Liver (tissue), 8 donors: ENCODE measurements at regions not wholly inside any gene's neighbourhood (a gene's known extent, or its start where the extent isn't known, plus 50 kb on each side); places are given as distances from the start of the nearest gene placed in this dataset.

Experiments used
- DNase-seq: peaks from one replicate; pipeline ENCODE4 v3.0.0-alpha.2; 2017; ENCODE audit warnings: low spot score
- H3K27ac ChIP-seq, 2 donors: one replicate each; pipeline ENCODE4 v1.7.0; 2013; ENCODE audit warnings: inconsistent platforms in 2 of 2, low read length in 2 of 2, control low read depth in 1 of 2, low read depth in 1 of 2, mild to moderate bottlenecking in 1 of 2
- H3K27me3 ChIP-seq, 4 donors: one replicate each; pipeline versions ENCODE4 v1.6.1 to v1.7.0; 2013; ENCODE audit warnings: low read length in 3 of 4, inconsistent platforms in 1 of 4, mild to moderate bottlenecking in 1 of 4, moderate library complexity in 1 of 4; ENCODE audit not compliant: control insufficient read depth in 4 of 4, insufficient read depth in 4 of 4
- H3K36me3 ChIP-seq, 4 donors: one replicate each; pipeline versions ENCODE4 v1.6.1 to v1.7.0; 2013; ENCODE audit warnings: low read length in 3 of 4, mild to moderate bottlenecking in 3 of 4, low read depth in 1 of 4, moderate library complexity in 1 of 4; ENCODE audit not compliant: control insufficient read depth in 4 of 4, insufficient read depth in 3 of 4
- H3K4me1 ChIP-seq, 4 donors: one replicate each; pipeline versions ENCODE4 v1.6.1 to v1.7.0; 2013; ENCODE audit warnings: low read length in 3 of 4, mild to moderate bottlenecking in 3 of 4, moderate library complexity in 1 of 4; ENCODE audit not compliant: control insufficient read depth in 4 of 4, insufficient read depth in 4 of 4
- H3K4me3 ChIP-seq, 3 donors: one replicate each; pipeline versions ENCODE4 v1.6.1 to v1.7.0; 2013; ENCODE audit warnings: low read length in 3 of 3, control low read depth in 1 of 3, low read depth in 1 of 3, mild to moderate bottlenecking in 1 of 3
- H3K9ac ChIP-seq, 2 donors: one replicate each; pipeline ENCODE4 v1.7.0; 2013; ENCODE audit warnings: low read length in 2 of 2, mild to moderate bottlenecking in 2 of 2, moderate library complexity in 2 of 2, control low read depth in 1 of 2, low read depth in 1 of 2
- H3K9me3 ChIP-seq, 4 donors: one replicate each; pipeline versions ENCODE4 v1.6.1 to v1.7.0; 2013; ENCODE audit warnings: low read length in 3 of 4; ENCODE audit not compliant: control insufficient read depth in 4 of 4
- EGR1 ChIP-seq, 2 donors: IDR thresholded peaks; 2 replicates each; pipeline ENCODE4 v1.6.1; 2016 to 2018; ENCODE audit warnings: antibody characterized with exemption in 2 of 2, low read depth in 2 of 2
- FOXA1 ChIP-seq: IDR thresholded peaks from 2 replicates; pipeline ENCODE4 v1.6.1; 2016; ENCODE audit warnings: antibody characterized with exemption
- FOXA2 ChIP-seq: IDR thresholded peaks from 2 replicates; pipeline ENCODE4 v1.6.1; 2016; ENCODE audit warnings: antibody characterized with exemption
- GABPA ChIP-seq, 2 donors: IDR thresholded peaks in 1 of 2; conservative IDR thresholded peaks in 1 of 2; 2 replicates each; pipeline ENCODE4 v1.6.1; 2016; ENCODE audit warnings: antibody characterized with exemption in 2 of 2, mild to moderate bottlenecking in 1 of 2, moderate library complexity in 1 of 2
- HNF4A ChIP-seq, 2 donors: conservative IDR thresholded peaks; 2 replicates each; pipeline ENCODE4 v1.6.1; 2016; ENCODE audit warnings: antibody characterized with exemption in 2 of 2, mild to moderate bottlenecking in 2 of 2
- HNF4G ChIP-seq: IDR thresholded peaks from 2 replicates; pipeline ENCODE4 v1.6.1; 2016; ENCODE audit warnings: antibody characterized with exemption
- JUND ChIP-seq, 2 donors: IDR thresholded peaks; 2 replicates each; pipeline ENCODE4 v1.6.1; 2016; ENCODE audit warnings: antibody characterized with exemption in 2 of 2
- NR2F2 ChIP-seq: IDR thresholded peaks from 2 replicates; pipeline ENCODE4 v1.6.1; 2016; ENCODE audit warnings: antibody characterized with exemption
- RAD21 ChIP-seq, 2 donors: IDR thresholded peaks; 2 replicates each; pipeline ENCODE4 v1.6.1; 2016; ENCODE audit warnings: antibody characterized with exemption in 2 of 2, mild to moderate bottlenecking in 2 of 2
- RXRA ChIP-seq, 2 donors: IDR thresholded peaks; 2 replicates each; pipeline ENCODE4 v1.6.1; 2017 to 2018; ENCODE audit warnings: antibody characterized with exemption in 2 of 2, mild to moderate bottlenecking in 1 of 2
- SP1 ChIP-seq: IDR thresholded peaks from 2 replicates; pipeline ENCODE4 v1.6.1; 2018; ENCODE audit warnings: antibody characterized with exemption, mild to moderate bottlenecking
- TAF1 ChIP-seq: conservative IDR thresholded peaks from 2 replicates; pipeline ENCODE4 v1.6.1; 2016; ENCODE audit warnings: antibody characterized with exemption, mild to moderate bottlenecking
- YY1 ChIP-seq: IDR thresholded peaks from 2 replicates; pipeline ENCODE4 v1.6.1; 2016; ENCODE audit warnings: antibody characterized with exemption, mild to moderate bottlenecking
- WGBS: extraction: QIAGEN DNeasy Blood & Tissue Kit; methylation state at CpG from one replicate; pipeline ENCODE4 v1.1.7; 2013; 5-methylcytosine and 5-hydroxymethylcytosine counted together
- TF ChIP-seq, protein P1 (sequence below): IDR thresholded peaks from 2 replicates; pipeline ENCODE4 v1.6.1; 2016; ENCODE audit warnings: antibody characterized with exemption
- TF ChIP-seq, protein P2 (sequence below): IDR thresholded peaks from 2 replicates; pipeline ENCODE4 v1.6.1; 2016; ENCODE audit warnings: antibody characterized with exemption, mild to moderate bottlenecking
- TF ChIP-seq, protein P3 (sequence below): fragments of 150-350 bp; IDR thresholded peaks from 2 replicates; pipeline ENCODE4 v1.5.1; 2017; ENCODE audit warnings: improper control_type of control experiment, low read depth, low read length; ENCODE audit not compliant: missing input control
- TF ChIP-seq, protein P4 (sequence below): IDR thresholded peaks from 2 replicates; pipeline ENCODE4 v1.6.1; 2016; ENCODE audit warnings: antibody characterized with exemption
- TF ChIP-seq, protein P5 (sequence below): IDR thresholded peaks from 2 replicates; pipeline ENCODE4 v1.6.1; 2016; ENCODE audit warnings: antibody characterized with exemption
- donor health status: healthy.
- donor health status: healthy.
- donor health status: healthy.
- donor health status: healthy.
- donor health status: healthy.

DNA sequence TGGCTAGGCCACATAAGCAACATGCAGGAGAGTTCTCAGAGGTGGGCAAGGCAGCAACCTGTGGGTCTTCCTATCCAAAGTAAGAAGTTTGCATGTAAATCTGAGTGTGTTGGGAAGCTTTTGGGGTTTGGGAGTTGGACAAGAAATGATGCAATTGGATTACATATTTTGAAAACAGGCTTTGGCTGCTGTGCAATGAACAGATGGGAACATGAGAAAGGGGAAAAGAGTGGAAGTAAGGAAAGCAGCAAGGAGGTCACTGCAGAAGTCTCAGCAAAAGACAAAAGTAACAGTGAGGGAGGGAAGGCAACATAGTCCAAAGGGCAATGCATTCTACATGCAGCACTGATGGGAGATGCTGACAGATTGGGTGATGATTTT is 61.1 kb upstream of the C10orf90 start:
- H3K4me3 ChIP-seq, result no peak overlapping the region
- TF ChIP-seq NR2F2 (no peak), HNF4A (conservative IDR thresholded peaks at IDR 0.05) (no peak), RAD21 (IDR thresholded peaks at IDR 0.05) (no peak), HNF4G (no peak), FOXA1 (no peak), EGR1 (IDR thresholded peaks at IDR 0.05; ENCODE audit: low read depth in 2 of 2) (no peak)
- TF ChIP-seq, protein P1, sequence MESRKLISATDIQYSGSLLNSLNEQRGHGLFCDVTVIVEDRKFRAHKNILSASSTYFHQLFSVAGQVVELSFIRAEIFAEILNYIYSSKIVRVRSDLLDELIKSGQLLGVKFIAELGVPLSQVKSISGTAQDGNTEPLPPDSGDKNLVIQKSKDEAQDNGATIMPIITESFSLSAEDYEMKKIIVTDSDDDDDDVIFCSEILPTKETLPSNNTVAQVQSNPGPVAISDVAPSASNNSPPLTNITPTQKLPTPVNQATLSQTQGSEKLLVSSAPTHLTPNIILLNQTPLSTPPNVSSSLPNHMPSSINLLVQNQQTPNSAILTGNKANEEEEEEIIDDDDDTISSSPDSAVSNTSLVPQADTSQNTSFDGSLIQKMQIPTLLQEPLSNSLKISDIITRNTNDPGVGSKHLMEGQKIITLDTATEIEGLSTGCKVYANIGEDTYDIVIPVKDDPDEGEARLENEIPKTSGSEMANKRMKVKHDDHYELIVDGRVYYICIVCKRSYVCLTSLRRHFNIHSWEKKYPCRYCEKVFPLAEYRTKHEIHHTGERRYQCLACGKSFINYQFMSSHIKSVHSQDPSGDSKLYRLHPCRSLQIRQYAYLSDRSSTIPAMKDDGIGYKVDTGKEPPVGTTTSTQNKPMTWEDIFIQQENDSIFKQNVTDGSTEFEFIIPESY, result no peak
- TF ChIP-seq, protein P2, sequence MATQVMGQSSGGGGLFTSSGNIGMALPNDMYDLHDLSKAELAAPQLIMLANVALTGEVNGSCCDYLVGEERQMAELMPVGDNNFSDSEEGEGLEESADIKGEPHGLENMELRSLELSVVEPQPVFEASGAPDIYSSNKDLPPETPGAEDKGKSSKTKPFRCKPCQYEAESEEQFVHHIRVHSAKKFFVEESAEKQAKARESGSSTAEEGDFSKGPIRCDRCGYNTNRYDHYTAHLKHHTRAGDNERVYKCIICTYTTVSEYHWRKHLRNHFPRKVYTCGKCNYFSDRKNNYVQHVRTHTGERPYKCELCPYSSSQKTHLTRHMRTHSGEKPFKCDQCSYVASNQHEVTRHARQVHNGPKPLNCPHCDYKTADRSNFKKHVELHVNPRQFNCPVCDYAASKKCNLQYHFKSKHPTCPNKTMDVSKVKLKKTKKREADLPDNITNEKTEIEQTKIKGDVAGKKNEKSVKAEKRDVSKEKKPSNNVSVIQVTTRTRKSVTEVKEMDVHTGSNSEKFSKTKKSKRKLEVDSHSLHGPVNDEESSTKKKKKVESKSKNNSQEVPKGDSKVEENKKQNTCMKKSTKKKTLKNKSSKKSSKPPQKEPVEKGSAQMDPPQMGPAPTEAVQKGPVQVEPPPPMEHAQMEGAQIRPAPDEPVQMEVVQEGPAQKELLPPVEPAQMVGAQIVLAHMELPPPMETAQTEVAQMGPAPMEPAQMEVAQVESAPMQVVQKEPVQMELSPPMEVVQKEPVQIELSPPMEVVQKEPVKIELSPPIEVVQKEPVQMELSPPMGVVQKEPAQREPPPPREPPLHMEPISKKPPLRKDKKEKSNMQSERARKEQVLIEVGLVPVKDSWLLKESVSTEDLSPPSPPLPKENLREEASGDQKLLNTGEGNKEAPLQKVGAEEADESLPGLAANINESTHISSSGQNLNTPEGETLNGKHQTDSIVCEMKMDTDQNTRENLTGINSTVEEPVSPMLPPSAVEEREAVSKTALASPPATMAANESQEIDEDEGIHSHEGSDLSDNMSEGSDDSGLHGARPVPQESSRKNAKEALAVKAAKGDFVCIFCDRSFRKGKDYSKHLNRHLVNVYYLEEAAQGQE, result no peak
- H3K27me3 ChIP-seq, result no peaks in the 10 kb centered on the region
- no peaks in the 10 kb centered on the region for H3K36me3 ChIP-seq
- DNase-seq, result no peak
- H3K4me1 ChIP-seq, result peaks cover 0 to 10% (median 3%) of the 10 kb centered on the region in 4 donors
- no peak overlapping the region for H3K27ac ChIP-seq
- H3K9me3 ChIP-seq, result peaks cover 0 to 5% (median under 1%) of the 10 kb centered on the region in 4 donors
- no peak overlapping the region for H3K9ac ChIP-seq

DNA sequence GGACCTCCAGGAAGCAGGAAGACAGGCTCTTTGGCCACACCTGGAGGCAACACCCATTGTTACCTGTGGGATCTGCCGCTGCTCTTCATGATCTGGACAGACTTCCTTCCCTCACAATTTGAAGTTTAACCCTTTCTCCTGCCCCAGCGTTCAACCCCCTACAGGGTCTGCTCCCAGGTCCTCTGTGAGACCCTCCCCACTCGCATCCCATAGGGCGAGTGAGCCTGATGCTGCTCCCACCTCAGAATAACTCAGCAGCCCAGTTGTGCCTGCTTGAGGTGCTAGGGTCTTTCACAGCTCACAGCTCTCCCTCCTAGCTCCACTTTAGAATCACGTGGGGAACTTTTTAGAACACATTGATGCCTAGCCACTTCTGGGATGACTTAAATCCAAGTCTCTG is 61.8 kb upstream of the C10orf90 start:
- TF ChIP-seq HNF4A (conservative IDR thresholded peaks at IDR 0.05) (no peak), FOXA1 (no peak), NR2F2 (no peak), RAD21 (IDR thresholded peaks at IDR 0.05) (no peak), TAF1 (no peak), YY1 (no peak), FOXA2 (no peak), GABPA (IDR thresholded peaks at IDR 0.05 in 1 of 2, conservative IDR thresholded peaks at IDR 0.05 in 1 of 2) (no peak), JUND (IDR thresholded peaks at IDR 0.05) (no peak), HNF4G (no peak), EGR1 (IDR thresholded peaks at IDR 0.05; ENCODE audit: low read depth in 2 of 2) (no peak), RXRA (IDR thresholded peaks at IDR 0.05) (no peak), SP1 (no peak)
- TF ChIP-seq, protein P2, result no peak
- TF ChIP-seq, protein P3, sequence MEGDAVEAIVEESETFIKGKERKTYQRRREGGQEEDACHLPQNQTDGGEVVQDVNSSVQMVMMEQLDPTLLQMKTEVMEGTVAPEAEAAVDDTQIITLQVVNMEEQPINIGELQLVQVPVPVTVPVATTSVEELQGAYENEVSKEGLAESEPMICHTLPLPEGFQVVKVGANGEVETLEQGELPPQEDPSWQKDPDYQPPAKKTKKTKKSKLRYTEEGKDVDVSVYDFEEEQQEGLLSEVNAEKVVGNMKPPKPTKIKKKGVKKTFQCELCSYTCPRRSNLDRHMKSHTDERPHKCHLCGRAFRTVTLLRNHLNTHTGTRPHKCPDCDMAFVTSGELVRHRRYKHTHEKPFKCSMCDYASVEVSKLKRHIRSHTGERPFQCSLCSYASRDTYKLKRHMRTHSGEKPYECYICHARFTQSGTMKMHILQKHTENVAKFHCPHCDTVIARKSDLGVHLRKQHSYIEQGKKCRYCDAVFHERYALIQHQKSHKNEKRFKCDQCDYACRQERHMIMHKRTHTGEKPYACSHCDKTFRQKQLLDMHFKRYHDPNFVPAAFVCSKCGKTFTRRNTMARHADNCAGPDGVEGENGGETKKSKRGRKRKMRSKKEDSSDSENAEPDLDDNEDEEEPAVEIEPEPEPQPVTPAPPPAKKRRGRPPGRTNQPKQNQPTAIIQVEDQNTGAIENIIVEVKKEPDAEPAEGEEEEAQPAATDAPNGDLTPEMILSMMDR, result no peak
- TF ChIP-seq, protein P4, sequence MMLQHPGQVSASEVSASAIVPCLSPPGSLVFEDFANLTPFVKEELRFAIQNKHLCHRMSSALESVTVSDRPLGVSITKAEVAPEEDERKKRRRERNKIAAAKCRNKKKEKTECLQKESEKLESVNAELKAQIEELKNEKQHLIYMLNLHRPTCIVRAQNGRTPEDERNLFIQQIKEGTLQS, result no peak
- TF ChIP-seq, protein P1, result no peak
- TF ChIP-seq, protein P5, sequence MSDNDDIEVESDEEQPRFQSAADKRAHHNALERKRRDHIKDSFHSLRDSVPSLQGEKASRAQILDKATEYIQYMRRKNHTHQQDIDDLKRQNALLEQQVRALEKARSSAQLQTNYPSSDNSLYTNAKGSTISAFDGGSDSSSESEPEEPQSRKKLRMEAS, result no peak
- peaks cover 0 to 10% (median 3%) of the 10 kb centered on the region in 4 donors for H3K4me1 ChIP-seq
- WGBS, result 55% methylated on average over 5 of the region's 5 CpGs
- no peaks in the 10 kb centered on the region for H3K36me3 ChIP-seq
- H3K9me3 ChIP-seq, result peaks cover 0 to 5% (median under 1%) of the 10 kb centered on the region in 4 donors
- H3K27me3 ChIP-seq, result no peaks in the 10 kb centered on the region
- H3K4me3 ChIP-seq, result no peak overlapping the region
- no peak overlapping the region for H3K9ac ChIP-seq
- no peak for DNase-seq
- H3K27ac ChIP-seq, result no peak overlapping the region
